ENCODE measurements at regions not wholly inside any gene's neighbourhood (a gene's known extent, or its start where the extent isn't known, plus 50 kb on each side); places are given as distances from the start of the nearest gene placed in this dataset.
"Not testable (repeated sequence)": the region's sequence is repeated elsewhere in the genome, so short reads cannot be mapped to it uniquely, and the experiment has no call there.

DNA sequence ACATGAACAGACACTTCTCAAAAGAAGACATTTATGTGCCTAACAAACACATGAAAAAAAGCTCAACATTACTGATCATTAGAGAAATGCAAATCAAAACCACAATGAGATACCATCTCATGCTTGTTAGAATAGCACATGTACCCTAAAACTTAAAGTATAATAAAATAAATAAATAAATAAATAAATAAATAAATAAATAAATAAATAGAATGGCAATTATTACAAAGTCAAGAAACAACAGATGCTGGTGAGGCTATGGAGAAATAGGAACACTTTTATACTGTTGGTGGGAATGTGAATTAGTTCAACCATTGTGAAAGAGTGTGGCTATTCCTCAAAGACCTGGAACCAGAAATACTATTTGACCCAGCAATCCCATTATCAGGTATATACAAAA, 970.6 kb downstream of the NR2F1-AS1 start:
- TF ChIP-seq, protein P1, sequence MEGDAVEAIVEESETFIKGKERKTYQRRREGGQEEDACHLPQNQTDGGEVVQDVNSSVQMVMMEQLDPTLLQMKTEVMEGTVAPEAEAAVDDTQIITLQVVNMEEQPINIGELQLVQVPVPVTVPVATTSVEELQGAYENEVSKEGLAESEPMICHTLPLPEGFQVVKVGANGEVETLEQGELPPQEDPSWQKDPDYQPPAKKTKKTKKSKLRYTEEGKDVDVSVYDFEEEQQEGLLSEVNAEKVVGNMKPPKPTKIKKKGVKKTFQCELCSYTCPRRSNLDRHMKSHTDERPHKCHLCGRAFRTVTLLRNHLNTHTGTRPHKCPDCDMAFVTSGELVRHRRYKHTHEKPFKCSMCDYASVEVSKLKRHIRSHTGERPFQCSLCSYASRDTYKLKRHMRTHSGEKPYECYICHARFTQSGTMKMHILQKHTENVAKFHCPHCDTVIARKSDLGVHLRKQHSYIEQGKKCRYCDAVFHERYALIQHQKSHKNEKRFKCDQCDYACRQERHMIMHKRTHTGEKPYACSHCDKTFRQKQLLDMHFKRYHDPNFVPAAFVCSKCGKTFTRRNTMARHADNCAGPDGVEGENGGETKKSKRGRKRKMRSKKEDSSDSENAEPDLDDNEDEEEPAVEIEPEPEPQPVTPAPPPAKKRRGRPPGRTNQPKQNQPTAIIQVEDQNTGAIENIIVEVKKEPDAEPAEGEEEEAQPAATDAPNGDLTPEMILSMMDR (conservative IDR thresholded peaks at IDR 0.05; ENCODE audit: low read length): not testable (repeated sequence)
- TF ChIP-seq EZH2phosphoT487 (IDR thresholded peaks at IDR 0.05; ENCODE audit: borderline replicate concordance, low read depth, low read length): not testable (repeated sequence)

All from OCI-LY7 (cell line).